Mesendoderm (in vitro differentiated cells): ENCODE measurements at regions not wholly inside any gene's neighbourhood (a gene's known extent, or its start where the extent isn't known, plus 50 kb on each side); places are given as distances from the start of the nearest gene placed in this dataset.
A peak's percentile ranks its signal among the peaks of the same experiment; 100 is the strongest.

Source experiments
- DNase-seq: peaks from one replicate; pipeline ENCODE4 v3.0.0; 2013
- H2AK5ac ChIP-seq: 2 replicates; pipeline ENCODE4 v1.6.1; 2013; ENCODE audit warnings: low read length, inconsistent platforms
- H2BK120ac ChIP-seq: 2 replicates; pipeline ENCODE4 v1.6.1; 2013; ENCODE audit warnings: low read depth, mild to moderate bottlenecking, low read length, moderate library complexity, mixed read lengths
- H2BK15ac ChIP-seq: replicated peaks from 2 replicates; pipeline ENCODE4 v1.6.1; 2013; ENCODE audit warnings: low read depth, mild to moderate bottlenecking, moderate library complexity
- H2BK5ac ChIP-seq: 2 replicates; pipeline ENCODE4 v1.6.1; 2013; ENCODE audit warnings: low read length, inconsistent platforms
- H3K18ac ChIP-seq: 2 replicates; pipeline ENCODE4 v1.6.1; 2013; ENCODE audit warnings: mild to moderate bottlenecking, low read length, mixed read lengths
- H3K23ac ChIP-seq: one replicate; pipeline ENCODE4 v1.6.1; 2013; ENCODE audit warnings: low read length
- H3K27ac ChIP-seq: 2 replicates; pipeline ENCODE4 v1.5.1; 2013; ENCODE audit warnings: low read depth, mild to moderate bottlenecking, inconsistent platforms, low read length, moderate library complexity
- H3K27me3 ChIP-seq: 2 replicates; pipeline ENCODE4 v1.6.1; 2013; ENCODE audit warnings: low read length, control low read depth, mild to moderate bottlenecking, inconsistent platforms; ENCODE audit not compliant: insufficient read depth, poor library complexity
- H3K36me3 ChIP-seq: 2 replicates; pipeline ENCODE4 v1.6.1; 2013; ENCODE audit warnings: low read length, inconsistent platforms; ENCODE audit not compliant: control insufficient read depth, insufficient read depth
- H3K4ac ChIP-seq: one replicate; pipeline ENCODE4 v1.6.1; 2013; ENCODE audit warnings: low read depth, mild to moderate bottlenecking, low read length, moderate library complexity
- H3K4me1 ChIP-seq: 2 replicates; pipeline ENCODE4 v1.6.1; 2013; ENCODE audit warnings: low read depth, low read length, inconsistent platforms; ENCODE audit not compliant: control insufficient read depth
- H3K4me2 ChIP-seq: 2 replicates; pipeline ENCODE4 v1.6.1; 2013; ENCODE audit warnings: low read length
- H3K4me3 ChIP-seq: 2 replicates; pipeline ENCODE4 v1.5.1; 2013; ENCODE audit warnings: mild to moderate bottlenecking, low read length
- H3K56ac ChIP-seq: one replicate; pipeline ENCODE4 v1.6.1; 2013; ENCODE audit warnings: low read length
- H3K79me1 ChIP-seq: 2 replicates; pipeline ENCODE4 v1.6.1; 2013; ENCODE audit warnings: low read length, inconsistent platforms
- H3K79me2 ChIP-seq: 2 replicates; pipeline ENCODE4 v1.6.1; 2013; ENCODE audit warnings: mild to moderate bottlenecking, low read length; ENCODE audit not compliant: control insufficient read depth, insufficient read depth
- H3K9ac ChIP-seq: 2 replicates; pipeline ENCODE4 v1.6.1; 2013; ENCODE audit warnings: low read length, inconsistent platforms
- H4K5ac ChIP-seq: one replicate; pipeline ENCODE4 v1.6.1; 2013; ENCODE audit warnings: low read length
- H4K8ac ChIP-seq: one replicate; pipeline ENCODE4 v1.6.1; 2013; ENCODE audit warnings: low read depth, mild to moderate bottlenecking, control low read depth, low read length, moderate library complexity
- WGBS: extraction: QIAGEN DNeasy Blood & Tissue Kit; methylation state at CpG from one replicate; pipeline ENCODE4 v1.1.7; 2013; ENCODE audit warnings: low lambda C conversion rate, missing lambda C conversion rate; ENCODE audit not compliant: insufficient coverage; ENCODE audit errors: extremely low coverage; 5-methylcytosine and 5-hydroxymethylcytosine counted together

DNA sequence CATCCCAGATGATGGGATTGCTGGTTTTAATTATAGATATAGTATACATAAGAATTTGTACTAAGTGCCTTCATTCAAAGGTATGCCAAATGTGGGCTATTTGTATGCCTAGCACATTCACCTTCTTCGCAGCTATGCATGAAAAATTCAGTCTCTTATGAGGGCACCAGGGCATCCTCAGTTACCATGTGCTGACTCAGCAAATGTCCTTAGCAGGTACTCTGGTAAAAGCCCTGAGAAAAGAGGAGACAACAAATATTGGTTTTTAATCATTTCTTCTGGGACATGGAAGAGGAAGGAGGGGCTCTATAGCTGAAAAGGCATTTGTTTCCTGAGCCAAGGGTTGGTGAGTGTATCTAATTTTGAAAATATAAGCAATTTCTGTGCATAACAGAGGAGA is 258.1 kb upstream of the BMP2 start:
- no peak overlapping the region for H3K27ac ChIP-seq
- H3K23ac ChIP-seq: no peak overlapping the region
- no peak overlapping the region for H3K4me2 ChIP-seq
- no peaks in the 10 kb centered on the region for H3K79me2 ChIP-seq
- H4K8ac ChIP-seq: no peak overlapping the region
- H3K4ac ChIP-seq: no peak overlapping the region
- H3K4me1 ChIP-seq: no peaks in the 10 kb centered on the region
- no peak overlapping the region for H2BK120ac ChIP-seq
- H2AK5ac ChIP-seq: no peak overlapping the region
- no peak overlapping the region for H3K56ac ChIP-seq
- no peak overlapping the region for H3K9ac ChIP-seq
- H3K79me1 ChIP-seq: no peaks in the 10 kb centered on the region
- no peak for DNase-seq
- H3K18ac ChIP-seq: no peak overlapping the region
- H3K27me3 ChIP-seq: no peaks in the 10 kb centered on the region
- no peak overlapping the region for H2BK5ac ChIP-seq
- no peaks in the 10 kb centered on the region for H3K36me3 ChIP-seq
- H4K5ac ChIP-seq: no peak overlapping the region
- H3K4me3 ChIP-seq: no peak overlapping the region
- H2BK15ac ChIP-seq: no peak overlapping the region
- WGBS: no CpG with 5 or more reads among the region's 1 CpG

DNA sequence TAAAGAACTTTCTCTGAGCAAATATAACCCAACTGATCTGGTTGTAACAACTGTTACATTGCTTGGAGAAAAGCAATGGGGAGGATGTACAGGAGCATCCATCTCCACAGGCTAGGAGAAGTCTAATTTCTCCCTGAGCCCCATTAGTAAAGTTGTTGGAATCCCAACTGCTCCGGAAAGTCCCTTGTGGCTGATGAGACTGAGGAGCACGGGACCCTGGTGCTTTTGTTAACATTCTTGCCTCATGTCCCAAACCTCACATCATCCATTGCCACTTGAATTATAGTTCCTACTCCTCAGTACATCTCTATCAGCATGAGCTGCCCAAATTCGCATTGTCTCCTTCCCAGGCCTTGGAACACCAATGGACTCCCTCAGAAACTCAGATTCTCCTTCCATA is 260.6 kb upstream of the BMP2 start:
- H3K56ac ChIP-seq: no peak overlapping the region
- no peak overlapping the region for H2BK15ac ChIP-seq
- no peak overlapping the region for H3K4ac ChIP-seq
- no peaks in the 10 kb centered on the region for H3K79me2 ChIP-seq
- no peak overlapping the region for H3K4me2 ChIP-seq
- no peak overlapping the region for H2BK5ac ChIP-seq
- H3K79me1 ChIP-seq: no peaks in the 10 kb centered on the region
- H3K4me3 ChIP-seq: no peak overlapping the region
- H3K23ac ChIP-seq: no peak overlapping the region
- no peaks in the 10 kb centered on the region for H3K27me3 ChIP-seq
- no CpG with 5 or more reads among the region's 3 CpGs for WGBS
- no peak overlapping the region for H2AK5ac ChIP-seq
- H4K8ac ChIP-seq: no peak overlapping the region
- no peak overlapping the region for H4K5ac ChIP-seq
- H3K9ac ChIP-seq: no peak overlapping the region
- DNase-seq: no peak
- H3K36me3 ChIP-seq: no peaks in the 10 kb centered on the region
- no peak overlapping the region for H3K27ac ChIP-seq
- no peak overlapping the region for H3K18ac ChIP-seq
- no peaks in the 10 kb centered on the region for H3K4me1 ChIP-seq
- no peak overlapping the region for H2BK120ac ChIP-seq

DNA sequence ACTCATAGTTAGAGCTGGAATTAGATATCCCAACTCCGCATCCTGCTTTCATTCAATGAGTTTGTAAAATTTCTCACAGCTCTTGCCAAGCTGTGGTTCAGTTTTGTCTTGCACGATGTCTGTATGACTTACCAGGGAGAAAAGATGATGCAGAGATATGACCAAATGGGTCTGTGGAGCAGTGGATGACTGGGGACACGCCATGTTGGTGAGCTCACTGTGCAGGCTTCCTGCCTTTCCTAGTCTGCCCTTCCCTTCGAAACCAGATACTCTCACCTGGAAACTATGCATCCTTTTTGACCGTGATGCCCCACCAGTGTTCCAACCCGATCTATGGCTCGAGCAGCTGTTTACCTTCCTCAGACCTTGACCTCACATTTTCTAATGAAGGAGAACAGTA is 262.7 kb upstream of the BMP2 start:
- Histone ChIP-seq H4K5ac (no peak overlapping the region), H3K27ac (no peak overlapping the region), H3K4me2 (no peak overlapping the region), H3K4ac (no peak overlapping the region), H4K8ac (no peak overlapping the region), H3K79me2 (no peaks in the 10 kb centered on the region), H2AK5ac (no peak overlapping the region), H2BK5ac (no peak overlapping the region), H2BK15ac (no peak overlapping the region), H3K4me3 (no peak overlapping the region), H3K79me1 (no peaks in the 10 kb centered on the region), H2BK120ac (no peak overlapping the region), H3K56ac (no peak overlapping the region), H3K4me1 (no peaks in the 10 kb centered on the region), H3K9ac (no peak overlapping the region), H3K36me3 (no peaks in the 10 kb centered on the region), H3K23ac (no peak overlapping the region), H3K27me3 (no peaks in the 10 kb centered on the region), H3K18ac (no peak overlapping the region)
- DNase-seq: peak; percentile 6
- no CpG with 5 or more reads among the region's 7 CpGs for WGBS

DNA sequence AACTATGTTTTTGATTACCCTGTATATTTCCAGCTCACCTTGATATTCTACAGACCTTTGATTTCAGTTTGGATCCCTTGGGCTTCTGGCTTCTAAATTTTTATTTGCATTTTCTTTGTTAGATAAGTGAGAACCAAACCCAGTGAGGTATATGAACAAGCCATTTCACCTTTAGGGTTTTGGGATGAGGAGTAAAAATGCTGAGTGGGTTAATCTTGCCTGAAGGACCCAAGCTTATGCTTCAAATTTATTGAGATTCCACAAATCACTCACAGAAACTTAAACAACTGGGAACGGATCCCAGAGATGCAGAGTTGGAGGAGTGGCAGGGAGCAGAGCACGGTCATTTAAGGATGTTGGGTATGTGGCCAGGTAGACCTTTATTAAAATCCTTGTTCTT is 263.3 kb upstream of the BMP2 start:
- DNase-seq: no peak
- no peak overlapping the region for H4K8ac ChIP-seq
- H2BK5ac ChIP-seq: no peak overlapping the region
- no peak overlapping the region for H2BK120ac ChIP-seq
- H3K36me3 ChIP-seq: no peaks in the 10 kb centered on the region
- no peak overlapping the region for H3K4ac ChIP-seq
- no peak overlapping the region for H3K9ac ChIP-seq
- no peak overlapping the region for H2AK5ac ChIP-seq
- no peak overlapping the region for H3K56ac ChIP-seq
- H3K4me3 ChIP-seq: no peak overlapping the region
- no peak overlapping the region for H3K18ac ChIP-seq
- H4K5ac ChIP-seq: no peak overlapping the region
- no peak overlapping the region for H3K4me2 ChIP-seq
- H3K4me1 ChIP-seq: no peaks in the 10 kb centered on the region
- no peaks in the 10 kb centered on the region for H3K27me3 ChIP-seq
- H3K23ac ChIP-seq: no peak overlapping the region
- H3K79me2 ChIP-seq: no peaks in the 10 kb centered on the region
- H2BK15ac ChIP-seq: no peak overlapping the region
- no peaks in the 10 kb centered on the region for H3K79me1 ChIP-seq
- no CpG with 5 or more reads among the region's 2 CpGs for WGBS
- no peak overlapping the region for H3K27ac ChIP-seq

DNA sequence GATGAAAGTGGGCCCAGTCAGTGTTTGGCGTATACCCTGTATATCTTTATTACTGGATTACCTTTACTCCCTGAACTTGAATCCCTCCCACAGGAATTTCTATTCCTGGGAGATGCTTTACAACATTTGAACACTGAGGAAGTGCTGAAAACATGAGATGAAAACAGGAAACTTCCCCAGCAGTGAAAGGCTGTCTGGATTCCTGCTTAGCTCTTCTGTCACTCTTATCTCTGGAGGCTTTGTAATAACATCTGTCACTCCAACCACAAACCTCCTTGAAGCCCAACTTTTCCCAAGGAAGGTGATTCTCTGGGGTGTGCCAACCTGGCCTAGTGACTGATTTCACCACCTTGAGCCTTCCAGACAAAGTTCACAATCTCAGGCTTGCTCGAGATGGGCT is 264.5 kb upstream of the BMP2 start:
- Histone ChIP-seq H3K9ac (no peak overlapping the region), H3K4me3 (no peak overlapping the region), H3K27ac (no peak overlapping the region), H3K36me3 (no peaks in the 10 kb centered on the region), H3K79me1 (no peaks in the 10 kb centered on the region), H4K8ac (no peak overlapping the region), H2BK15ac (no peak overlapping the region), H3K23ac (no peak overlapping the region), H3K27me3 (no peaks in the 10 kb centered on the region), H2BK5ac (no peak overlapping the region), H2BK120ac (no peak overlapping the region), H3K56ac (no peak overlapping the region), H3K79me2 (no peaks in the 10 kb centered on the region), H3K4me2 (no peak overlapping the region), H3K4ac (no peak overlapping the region), H3K4me1 (no peaks in the 10 kb centered on the region), H2AK5ac (no peak overlapping the region), H4K5ac (no peak overlapping the region), H3K18ac (no peak overlapping the region)
- no peak for DNase-seq
- no CpG with 5 or more reads among the region's 2 CpGs for WGBS

DNA sequence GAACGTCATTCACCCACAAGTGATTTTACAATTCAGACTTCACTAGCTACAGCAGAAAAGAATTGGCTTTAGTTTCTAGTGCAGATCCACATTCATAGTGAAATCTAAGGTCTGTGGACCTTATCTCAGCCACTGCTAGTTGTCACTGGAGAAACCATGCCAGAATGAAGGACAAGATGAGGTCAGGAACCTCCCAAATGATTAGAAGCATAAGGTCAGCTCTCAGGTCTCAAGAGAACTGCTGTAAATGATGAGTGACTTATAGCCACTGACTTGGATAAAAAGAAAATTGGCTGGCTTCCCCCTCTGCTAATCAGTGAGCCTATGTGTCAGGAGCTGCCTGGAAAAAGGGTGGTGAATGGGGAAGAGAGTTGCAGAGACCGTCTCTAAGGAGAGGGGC is 265.3 kb upstream of the BMP2 start:
- WGBS: no CpG with 5 or more reads among the region's 2 CpGs

More for the DNA sequence above, 265.3 kb upstream of the BMP2 start:
- Histone ChIP-seq H4K5ac (no peak overlapping the region), H2BK15ac (no peak overlapping the region), H2BK5ac (no peak overlapping the region), H3K9ac (no peak overlapping the region), H3K79me1 (no peaks in the 10 kb centered on the region), H4K8ac (no peak overlapping the region), H3K27ac (no peak overlapping the region), H3K23ac (no peak overlapping the region), H3K4me2 (no peak overlapping the region), H3K27me3 (no peaks in the 10 kb centered on the region), H3K18ac (no peak overlapping the region), H3K36me3 (no peaks in the 10 kb centered on the region), H2BK120ac (no peak overlapping the region), H3K79me2 (no peaks in the 10 kb centered on the region), H2AK5ac (no peak overlapping the region), H3K56ac (no peak overlapping the region), H3K4me3 (no peak overlapping the region), H3K4me1 (no peaks in the 10 kb centered on the region), H3K4ac (no peak overlapping the region)
- DNase-seq: no peak
